ENCODE measurements at regions not wholly inside any gene's neighbourhood (a gene's known extent, or its start where the extent isn't known, plus 50 kb on each side); places are given as distances from the start of the nearest gene placed in this dataset.
A peak's percentile ranks its signal among the peaks of the same experiment; 100 is the strongest.

DNA sequence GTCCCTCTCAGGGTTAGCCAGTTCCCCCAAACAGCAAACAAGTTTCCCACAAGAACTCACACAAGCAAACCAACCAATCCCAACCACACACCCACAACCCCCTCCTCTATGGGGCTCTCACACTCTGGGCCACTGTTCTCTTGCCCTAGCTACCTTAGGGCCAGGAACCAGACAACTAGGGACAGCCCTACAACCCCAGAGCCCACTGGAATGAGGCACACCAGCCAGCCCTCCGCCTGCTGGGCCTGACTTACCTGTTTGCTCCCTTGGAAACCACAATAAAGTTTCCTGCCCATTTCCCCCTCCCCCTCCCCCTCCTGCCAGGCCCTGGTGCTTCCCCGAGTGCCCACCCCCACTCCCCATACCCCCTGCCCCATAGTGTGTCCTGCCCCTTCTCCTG, 132.6 kb downstream of the WDR11 start:
- Histone ChIP-seq H3K4me1 (peaks cover 0 to 5% (median 0%) of the 10 kb centered on the region in 3 donors), H3K27ac (peak overlapping the region in 1 of 4 donors; percentile 60), H3K27me3 (no peaks in the 10 kb centered on the region), H3K9me3 (no peaks in the 10 kb centered on the region), H3K36me3 (no peaks in the 10 kb centered on the region), H3K4me3 (no peak overlapping the region)
- FAIRE-seq, result no peak
- 55 to 80% methylated on average over 1 to 2 of the region's 2 CpGs for WGBS, 2 donors
- TF ChIP-seq, protein P1, sequence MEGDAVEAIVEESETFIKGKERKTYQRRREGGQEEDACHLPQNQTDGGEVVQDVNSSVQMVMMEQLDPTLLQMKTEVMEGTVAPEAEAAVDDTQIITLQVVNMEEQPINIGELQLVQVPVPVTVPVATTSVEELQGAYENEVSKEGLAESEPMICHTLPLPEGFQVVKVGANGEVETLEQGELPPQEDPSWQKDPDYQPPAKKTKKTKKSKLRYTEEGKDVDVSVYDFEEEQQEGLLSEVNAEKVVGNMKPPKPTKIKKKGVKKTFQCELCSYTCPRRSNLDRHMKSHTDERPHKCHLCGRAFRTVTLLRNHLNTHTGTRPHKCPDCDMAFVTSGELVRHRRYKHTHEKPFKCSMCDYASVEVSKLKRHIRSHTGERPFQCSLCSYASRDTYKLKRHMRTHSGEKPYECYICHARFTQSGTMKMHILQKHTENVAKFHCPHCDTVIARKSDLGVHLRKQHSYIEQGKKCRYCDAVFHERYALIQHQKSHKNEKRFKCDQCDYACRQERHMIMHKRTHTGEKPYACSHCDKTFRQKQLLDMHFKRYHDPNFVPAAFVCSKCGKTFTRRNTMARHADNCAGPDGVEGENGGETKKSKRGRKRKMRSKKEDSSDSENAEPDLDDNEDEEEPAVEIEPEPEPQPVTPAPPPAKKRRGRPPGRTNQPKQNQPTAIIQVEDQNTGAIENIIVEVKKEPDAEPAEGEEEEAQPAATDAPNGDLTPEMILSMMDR (IDR thresholded peaks at IDR 0.05), result no peak
- no peak for ATAC-seq
- no peak for DNase-seq
- intact Hi-C loops (cut with DNase I), result no loop called here

DNA sequence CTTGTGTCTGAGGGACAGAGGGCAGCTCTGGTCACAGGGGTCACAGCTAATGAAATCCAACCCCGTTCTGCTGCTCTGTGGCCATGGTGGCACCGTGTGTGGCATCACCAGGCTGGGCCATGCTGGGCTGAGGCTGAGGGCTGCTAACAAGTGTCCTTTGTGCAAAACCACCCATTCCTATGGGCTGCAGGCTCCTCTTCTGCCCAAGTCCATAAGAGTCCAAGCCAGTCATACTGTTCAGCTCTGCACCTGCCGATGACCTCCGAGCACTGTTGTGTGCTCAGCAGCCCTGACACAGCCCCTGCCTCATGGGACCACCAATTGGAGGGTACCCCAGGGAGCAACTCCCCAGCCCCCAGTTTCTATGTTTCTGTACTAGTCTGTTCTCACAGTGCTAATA, 133.1 kb downstream of the WDR11 start:
- ATAC-seq, result no peak
- Histone ChIP-seq H3K36me3 (no peaks in the 10 kb centered on the region), H3K27me3 (no peaks in the 10 kb centered on the region), H3K9me3 (no peaks in the 10 kb centered on the region), H3K27ac (no peak overlapping the region), H3K4me1 (peaks cover 0 to 4% (median 0%) of the 10 kb centered on the region in 3 donors), H3K4me3 (no peak overlapping the region)
- DNase-seq, result no peak
- intact Hi-C loops (cut with DNase I), result no loop called here
- WGBS, 2 donors, result 45 to 63% methylated on average over 4 of the region's 4 CpGs
- TF ChIP-seq, protein P1 (IDR thresholded peaks at IDR 0.05), result no peak
- no peak for FAIRE-seq

DNA sequence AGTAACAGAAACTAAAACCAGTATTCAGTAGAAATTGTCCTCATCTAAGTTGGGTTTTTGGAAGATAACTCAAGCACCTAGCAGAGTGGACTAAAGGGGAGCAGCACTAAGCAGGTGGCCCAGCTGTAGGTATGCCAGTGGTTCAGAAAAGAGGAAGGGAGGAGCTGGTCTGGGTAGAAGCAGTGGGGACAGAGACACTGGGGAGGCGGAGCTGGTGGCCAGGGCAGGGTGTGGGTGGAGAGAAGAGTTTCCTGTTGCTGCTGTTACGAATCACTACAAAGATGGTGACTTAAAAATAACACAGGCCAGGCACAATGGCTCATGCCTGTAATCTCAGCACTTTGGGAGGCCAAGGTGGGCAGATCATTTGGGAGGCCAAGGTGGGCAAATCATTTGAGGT, 136.2 kb downstream of the WDR11 start:
- no peaks in the 10 kb centered on the region for H3K9me3 ChIP-seq
- TF ChIP-seq, protein P1 (IDR thresholded peaks at IDR 0.05), result no peak
- H3K4me3 ChIP-seq, result no peak overlapping the region
- intact Hi-C loops (cut with DNase I), result no loop called here
- no peaks in the 10 kb centered on the region for H3K36me3 ChIP-seq
- FAIRE-seq (no peak), ATAC-seq (no peak), DNase-seq (no peak)
- WGBS, 2 donors, result 65 to 88% methylated on average over 2 of the region's 2 CpGs
- H3K4me1 ChIP-seq, result no peaks in the 10 kb centered on the region
- H3K27me3 ChIP-seq, result no peaks in the 10 kb centered on the region
- no peak overlapping the region for H3K27ac ChIP-seq

DNA sequence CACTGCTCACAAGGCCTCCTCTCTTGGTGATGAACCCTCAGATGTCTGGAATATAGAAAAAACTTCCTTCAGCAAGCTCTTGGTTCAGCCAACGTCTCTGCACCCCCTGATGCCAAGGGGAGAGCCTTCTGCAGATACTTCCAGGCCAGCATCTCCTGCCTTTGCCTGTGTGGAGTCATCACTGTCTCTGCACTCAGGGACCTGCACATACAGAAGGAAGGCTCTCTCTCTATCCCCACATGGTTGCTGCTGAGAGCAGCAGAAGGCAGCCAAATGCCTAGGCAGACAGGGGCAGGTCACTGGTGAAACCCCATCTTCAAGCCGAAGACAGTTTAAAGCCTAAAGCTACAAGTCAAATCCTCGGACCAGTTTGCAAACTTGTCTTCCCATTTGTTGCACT, 137.6 kb downstream of the WDR11 start:
- Histone ChIP-seq H3K27ac (no peak overlapping the region), H3K9me3 (no peaks in the 10 kb centered on the region), H3K4me3 (no peak overlapping the region), H3K27me3 (no peaks in the 10 kb centered on the region), H3K36me3 (no peaks in the 10 kb centered on the region), H3K4me1 (no peaks in the 10 kb centered on the region)
- no peak for FAIRE-seq
- TF ChIP-seq, protein P1 (IDR thresholded peaks at IDR 0.05), result no peak
- intact Hi-C loops (cut with DNase I), result no loop called here
- DNase-seq, result no peak
- 66 to 73% methylated on average over 3 of the region's 3 CpGs for WGBS, 2 donors
- no peak for ATAC-seq

- no peak overlapping the region for H3K4me3 ChIP-seq
- H3K27me3 ChIP-seq, result no peaks in the 10 kb centered on the region
- H3K27ac ChIP-seq, result no peak overlapping the region
- TF ChIP-seq, protein P1 (IDR thresholded peaks at IDR 0.05), result no peak
- no peaks in the 10 kb centered on the region for H3K9me3 ChIP-seq
- intact Hi-C loops (cut with DNase I), result no loop called here
- no peak for FAIRE-seq
- H3K36me3 ChIP-seq, result no peaks in the 10 kb centered on the region
- no peak for ATAC-seq
- WGBS, 2 donors, result 81 to 91% methylated on average over 2 of the region's 2 CpGs
- no peak for DNase-seq
- H3K4me1 ChIP-seq, result no peaks in the 10 kb centered on the region
These were observed 138.1 kb downstream of the WDR11 start for GRCh38 chr10:120989279-120989678.
